Mammary epithelial cell (primary cell): ENCODE measurements at regions not wholly inside any gene's neighbourhood (a gene's known extent, or its start where the extent isn't known, plus 50 kb on each side); places are given as distances from the start of the nearest gene placed in this dataset.
"Not testable (repeated sequence)": the region's sequence is repeated elsewhere in the genome, so short reads cannot be mapped to it uniquely, and the experiment has no call there.

Source experiments
- CTCF ChIP-seq, 2 donors: IDR thresholded peaks in 1 of 2; conservative IDR thresholded peaks in 1 of 2; 2 replicates each; pipeline ENCODE4 v1.5.1; 2011 to 2012; ENCODE audit warnings: inconsistent platforms in 2 of 2, low read length in 2 of 2, mild to moderate bottlenecking in 2 of 2, control low read depth in 1 of 2, low read depth in 1 of 2; ENCODE audit not compliant: insufficient read depth in 1 of 2; ENCODE audit errors: extremely low read depth in 1 of 2
- EZH2 ChIP-seq: IDR thresholded peaks from 2 replicates; pipeline ENCODE4 v1.6.1; 2012; ENCODE audit warnings: low read length, inconsistent platforms, borderline replicate concordance

- not testable (repeated sequence) for TF ChIP-seq EZH2; CTCF (conservative IDR thresholded peaks at IDR 0.05 in 1 of 2, IDR thresholded peaks at IDR 0.05 in 1 of 2; ENCODE audit: extremely low read depth in 1 of 2, insufficient read depth in 1 of 2, low read depth in 1 of 2, low read length in 2 of 2)
Measured at GRCh38 chr9:62912278-62912677, 1722.4 kb downstream of the SPATA31A7 start.
